ENCODE measurements at regions not wholly inside any gene's neighbourhood (a gene's known extent, or its start where the extent isn't known, plus 50 kb on each side); places are given as distances from the start of the nearest gene placed in this dataset.

DNA sequence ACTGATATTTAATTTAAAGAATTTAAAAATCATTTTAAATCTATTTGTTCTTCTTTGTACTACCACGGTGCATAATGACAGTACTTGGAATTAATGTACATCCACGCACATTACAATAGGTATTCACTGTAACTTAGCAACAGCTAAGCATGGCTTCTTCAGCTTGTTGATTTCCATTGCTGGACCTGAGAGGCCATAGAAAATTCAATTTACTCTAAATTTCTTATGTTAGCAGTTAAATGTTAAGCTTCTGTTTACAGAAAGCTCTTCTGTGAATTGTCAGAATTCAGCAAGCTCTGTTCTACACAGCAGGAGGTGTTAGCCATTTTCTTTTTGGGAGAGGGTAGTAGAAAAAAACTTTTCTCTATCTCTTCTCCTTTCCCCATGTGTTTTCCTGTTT is 1149.3 kb upstream of the CDH2 start:
- CTCF ChIA-PET = no interaction called here

GRCh38 chr18:29321561-29321960 is 1144.6 kb upstream of the CDH2 start:
- Histone ChIP-seq H3K9me3 (ENCODE audit: control insufficient read depth, insufficient read depth, low read length) (no peaks in the 10 kb centered on the region), H3K4me3 (ENCODE audit: low read depth, low read length) (no peak overlapping the region), H3K27me3 (ENCODE audit: control insufficient read depth, insufficient read depth, low read length) (no peaks in the 10 kb centered on the region), H3K27ac (ENCODE audit: low read depth, low read length) (no peak overlapping the region)
- CTCF ChIA-PET = no interaction called here
- POLR2A ChIA-PET = no interaction called here
- TF ChIP-seq CTCF (IDR thresholded peaks at IDR 0.05; ENCODE audit: low read depth, low read length) = no peak
- DNase-seq (ENCODE audit: low read depth, low spot score) = no peak

More for the DNA sequence above, 1149.3 kb upstream of the CDH2 start:
- Histone ChIP-seq H3K27ac (ENCODE audit: low read depth, low read length) (no peak overlapping the region), H3K9me3 (ENCODE audit: control insufficient read depth, insufficient read depth, low read length) (no peaks in the 10 kb centered on the region), H3K4me3 (ENCODE audit: low read depth, low read length) (no peak overlapping the region), H3K27me3 (ENCODE audit: control insufficient read depth, insufficient read depth, low read length) (no peaks in the 10 kb centered on the region)
- POLR2A ChIA-PET = no interaction called here
- DNase-seq (ENCODE audit: low read depth, low spot score) = no peak
- TF ChIP-seq CTCF (IDR thresholded peaks at IDR 0.05; ENCODE audit: low read depth, low read length) = no peak

DNA sequence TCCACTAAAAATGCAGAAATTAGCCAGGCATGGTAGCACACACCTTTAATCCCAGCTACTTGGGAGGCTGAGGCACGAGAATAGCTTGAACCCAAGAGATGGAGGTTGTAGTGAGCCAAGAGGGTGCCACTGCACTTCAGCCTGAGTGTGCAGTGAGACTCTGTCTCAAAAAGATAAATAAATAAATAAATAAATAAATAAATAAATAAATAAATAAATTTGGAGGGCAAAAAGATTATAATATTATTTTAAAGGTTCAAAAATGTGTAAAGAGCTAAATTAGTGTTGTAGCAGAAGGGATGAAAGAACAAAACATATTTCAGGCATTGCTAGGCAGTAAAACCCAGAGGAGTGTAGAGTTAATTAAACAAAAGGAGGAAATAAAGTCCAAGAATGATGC is 1136.4 kb upstream of the CDH2 start:
- Histone ChIP-seq H3K4me3 (ENCODE audit: low read depth, low read length) (no peak overlapping the region), H3K27ac (ENCODE audit: low read depth, low read length) (no peak overlapping the region), H3K27me3 (ENCODE audit: control insufficient read depth, insufficient read depth, low read length) (no peaks in the 10 kb centered on the region), H3K9me3 (ENCODE audit: control insufficient read depth, insufficient read depth, low read length) (no peaks in the 10 kb centered on the region)
- no peak for DNase-seq (ENCODE audit: low read depth, low spot score)
- POLR2A ChIA-PET = no interaction called here
- CTCF ChIA-PET = no interaction called here
- no peak for TF ChIP-seq CTCF (IDR thresholded peaks at IDR 0.05; ENCODE audit: low read depth, low read length)

- DNase-seq (ENCODE audit: low read depth, low spot score) = no peak
- POLR2A ChIA-PET = no interaction called here
- Histone ChIP-seq H3K9me3 (ENCODE audit: control insufficient read depth, insufficient read depth, low read length) (no peaks in the 10 kb centered on the region), H3K27ac (ENCODE audit: low read depth, low read length) (no peak overlapping the region), H3K4me3 (ENCODE audit: low read depth, low read length) (no peak overlapping the region), H3K27me3 (ENCODE audit: control insufficient read depth, insufficient read depth, low read length) (no peaks in the 10 kb centered on the region)
- TF ChIP-seq CTCF (IDR thresholded peaks at IDR 0.05; ENCODE audit: low read depth, low read length) = no peak
- CTCF ChIA-PET = no interaction called here
These were observed 1134.7 kb upstream of the CDH2 start for GRCh38 chr18:29311580-29311979.

DNA sequence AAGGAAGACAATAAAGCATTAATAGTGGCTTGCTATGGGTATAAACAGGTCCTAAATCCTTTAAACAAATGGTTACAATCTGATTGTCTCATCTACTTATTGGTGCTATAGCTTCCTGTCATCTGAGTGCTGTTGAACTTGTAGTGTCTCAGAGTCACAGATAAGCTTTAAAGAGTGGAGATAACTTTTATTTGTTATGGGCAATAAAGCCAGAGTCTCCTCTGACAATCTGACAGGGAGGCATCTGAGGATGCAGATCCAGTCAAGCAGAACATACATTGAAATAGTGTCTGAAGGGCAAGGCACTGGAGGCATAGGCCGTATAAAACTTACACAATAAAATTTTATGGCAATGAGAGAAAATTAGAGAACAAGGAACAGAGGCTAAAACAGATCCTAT is 1132.4 kb upstream of the CDH2 start:
- no peak for TF ChIP-seq CTCF (IDR thresholded peaks at IDR 0.05; ENCODE audit: low read depth, low read length)
- no peaks in the 10 kb centered on the region for H3K9me3 ChIP-seq (ENCODE audit: control insufficient read depth, insufficient read depth, low read length)
- no peak overlapping the region for H3K4me3 ChIP-seq (ENCODE audit: low read depth, low read length)
- no peaks in the 10 kb centered on the region for H3K27me3 ChIP-seq (ENCODE audit: control insufficient read depth, insufficient read depth, low read length)
- no peak for DNase-seq (ENCODE audit: low read depth, low spot score)
- ChIA-PET CTCF (no interaction called here), POLR2A (no interaction called here)
- H3K27ac ChIP-seq (ENCODE audit: low read depth, low read length) = no peak overlapping the region

Measured in AG04450 (cell line).